Liver (tissue), 8 donors: ENCODE measurements at regions not wholly inside any gene's neighbourhood (a gene's known extent, or its start where the extent isn't known, plus 50 kb on each side); places are given as distances from the start of the nearest gene placed in this dataset.

Source experiments
- DNase-seq: peaks from one replicate; pipeline ENCODE4 v3.0.0-alpha.2; 2017; ENCODE audit warnings: low spot score
- H3K27ac ChIP-seq, 2 donors: one replicate each; pipeline ENCODE4 v1.7.0; 2013; ENCODE audit warnings: inconsistent platforms in 2 of 2, low read length in 2 of 2, control low read depth in 1 of 2, low read depth in 1 of 2, mild to moderate bottlenecking in 1 of 2
- H3K27me3 ChIP-seq, 4 donors: one replicate each; pipeline versions ENCODE4 v1.6.1 to v1.7.0; 2013; ENCODE audit warnings: low read length in 3 of 4, inconsistent platforms in 1 of 4, mild to moderate bottlenecking in 1 of 4, moderate library complexity in 1 of 4; ENCODE audit not compliant: control insufficient read depth in 4 of 4, insufficient read depth in 4 of 4
- H3K36me3 ChIP-seq, 4 donors: one replicate each; pipeline versions ENCODE4 v1.6.1 to v1.7.0; 2013; ENCODE audit warnings: low read length in 3 of 4, mild to moderate bottlenecking in 3 of 4, low read depth in 1 of 4, moderate library complexity in 1 of 4; ENCODE audit not compliant: control insufficient read depth in 4 of 4, insufficient read depth in 3 of 4
- H3K4me1 ChIP-seq, 4 donors: one replicate each; pipeline versions ENCODE4 v1.6.1 to v1.7.0; 2013; ENCODE audit warnings: low read length in 3 of 4, mild to moderate bottlenecking in 3 of 4, moderate library complexity in 1 of 4; ENCODE audit not compliant: control insufficient read depth in 4 of 4, insufficient read depth in 4 of 4
- H3K4me3 ChIP-seq, 3 donors: one replicate each; pipeline versions ENCODE4 v1.6.1 to v1.7.0; 2013; ENCODE audit warnings: low read length in 3 of 3, control low read depth in 1 of 3, low read depth in 1 of 3, mild to moderate bottlenecking in 1 of 3
- H3K9ac ChIP-seq, 2 donors: one replicate each; pipeline ENCODE4 v1.7.0; 2013; ENCODE audit warnings: low read length in 2 of 2, mild to moderate bottlenecking in 2 of 2, moderate library complexity in 2 of 2, control low read depth in 1 of 2, low read depth in 1 of 2
- H3K9me3 ChIP-seq, 4 donors: one replicate each; pipeline versions ENCODE4 v1.6.1 to v1.7.0; 2013; ENCODE audit warnings: low read length in 3 of 4; ENCODE audit not compliant: control insufficient read depth in 4 of 4
- ATF3 ChIP-seq: IDR thresholded peaks from 2 replicates; pipeline ENCODE4 v1.6.1; 2016; ENCODE audit warnings: antibody characterized with exemption
- CTCF ChIP-seq: fragments of 150-350 bp; IDR thresholded peaks from 2 replicates; pipeline ENCODE4 v1.5.1; 2017; ENCODE audit warnings: improper control_type of control experiment, low read depth, low read length; ENCODE audit not compliant: missing input control
- EGR1 ChIP-seq, 2 donors: IDR thresholded peaks; 2 replicates each; pipeline ENCODE4 v1.6.1; 2016 to 2018; ENCODE audit warnings: antibody characterized with exemption in 2 of 2, low read depth in 2 of 2
- FOXA1 ChIP-seq: IDR thresholded peaks from 2 replicates; pipeline ENCODE4 v1.6.1; 2016; ENCODE audit warnings: antibody characterized with exemption
- FOXA2 ChIP-seq: IDR thresholded peaks from 2 replicates; pipeline ENCODE4 v1.6.1; 2016; ENCODE audit warnings: antibody characterized with exemption
- GABPA ChIP-seq, 2 donors: IDR thresholded peaks in 1 of 2; conservative IDR thresholded peaks in 1 of 2; 2 replicates each; pipeline ENCODE4 v1.6.1; 2016; ENCODE audit warnings: antibody characterized with exemption in 2 of 2, mild to moderate bottlenecking in 1 of 2, moderate library complexity in 1 of 2
- HNF4A ChIP-seq, 2 donors: conservative IDR thresholded peaks; 2 replicates each; pipeline ENCODE4 v1.6.1; 2016; ENCODE audit warnings: antibody characterized with exemption in 2 of 2, mild to moderate bottlenecking in 2 of 2
- HNF4G ChIP-seq: IDR thresholded peaks from 2 replicates; pipeline ENCODE4 v1.6.1; 2016; ENCODE audit warnings: antibody characterized with exemption
- JUND ChIP-seq, 2 donors: IDR thresholded peaks; 2 replicates each; pipeline ENCODE4 v1.6.1; 2016; ENCODE audit warnings: antibody characterized with exemption in 2 of 2
- MAX ChIP-seq: IDR thresholded peaks from 2 replicates; pipeline ENCODE4 v1.6.1; 2016; ENCODE audit warnings: antibody characterized with exemption
- NR2F2 ChIP-seq: IDR thresholded peaks from 2 replicates; pipeline ENCODE4 v1.6.1; 2016; ENCODE audit warnings: antibody characterized with exemption
- RAD21 ChIP-seq, 2 donors: IDR thresholded peaks; 2 replicates each; pipeline ENCODE4 v1.6.1; 2016; ENCODE audit warnings: antibody characterized with exemption in 2 of 2, mild to moderate bottlenecking in 2 of 2
- REST ChIP-seq: IDR thresholded peaks from 2 replicates; pipeline ENCODE4 v1.6.1; 2016; ENCODE audit warnings: antibody characterized with exemption, mild to moderate bottlenecking
- RXRA ChIP-seq, 2 donors: IDR thresholded peaks; 2 replicates each; pipeline ENCODE4 v1.6.1; 2017 to 2018; ENCODE audit warnings: antibody characterized with exemption in 2 of 2, mild to moderate bottlenecking in 1 of 2
- SP1 ChIP-seq: IDR thresholded peaks from 2 replicates; pipeline ENCODE4 v1.6.1; 2018; ENCODE audit warnings: antibody characterized with exemption, mild to moderate bottlenecking
- TAF1 ChIP-seq: conservative IDR thresholded peaks from 2 replicates; pipeline ENCODE4 v1.6.1; 2016; ENCODE audit warnings: antibody characterized with exemption, mild to moderate bottlenecking
- YY1 ChIP-seq: IDR thresholded peaks from 2 replicates; pipeline ENCODE4 v1.6.1; 2016; ENCODE audit warnings: antibody characterized with exemption, mild to moderate bottlenecking
- ZBTB33 ChIP-seq: IDR thresholded peaks from 2 replicates; pipeline ENCODE4 v1.6.1; 2016; ENCODE audit warnings: antibody characterized with exemption
- WGBS: extraction: QIAGEN DNeasy Blood & Tissue Kit; methylation state at CpG from one replicate; pipeline ENCODE4 v1.1.7; 2013; 5-methylcytosine and 5-hydroxymethylcytosine counted together
- donor health status: healthy.
- donor health status: healthy.
- donor health status: healthy.
- donor health status: healthy.
- donor health status: healthy.

- peaks cover 0 to 2% (median 0%) of the 10 kb centered on the region in 4 donors for H3K27me3 ChIP-seq
- H3K27ac ChIP-seq, result no peak overlapping the region
- H3K4me1 ChIP-seq, result no peaks in the 10 kb centered on the region
- no peak for TF ChIP-seq CTCF
- TF ChIP-seq ATF3, result no peak
- TF ChIP-seq NR2F2, result no peak
- no peak for TF ChIP-seq HNF4A (conservative IDR thresholded peaks at IDR 0.05)
- no peak for TF ChIP-seq TAF1
- TF ChIP-seq FOXA2, result no peak
- no peak for TF ChIP-seq JUND (IDR thresholded peaks at IDR 0.05)
- no peak for TF ChIP-seq EGR1 (IDR thresholded peaks at IDR 0.05; ENCODE audit: low read depth in 2 of 2)
- no peak for TF ChIP-seq YY1
- no peak for TF ChIP-seq RAD21 (IDR thresholded peaks at IDR 0.05)
- no peak for TF ChIP-seq REST
- TF ChIP-seq MAX, result no peak
- TF ChIP-seq SP1, result no peak
- TF ChIP-seq ZBTB33, result no peak
- no peak for TF ChIP-seq FOXA1
- TF ChIP-seq GABPA (IDR thresholded peaks at IDR 0.05 in 1 of 2, conservative IDR thresholded peaks at IDR 0.05 in 1 of 2), result no peak
- TF ChIP-seq RXRA (IDR thresholded peaks at IDR 0.05), result no peak
- no peak for DNase-seq
- H3K9ac ChIP-seq, result no peak overlapping the region
- H3K9me3 ChIP-seq, result no peaks in the 10 kb centered on the region
- no peaks in the 10 kb centered on the region for H3K36me3 ChIP-seq
- WGBS, result 68% methylated on average over 2 of the region's 2 CpGs
- no peak overlapping the region for H3K4me3 ChIP-seq
Observed at GRCh38 chr2:122329278-122329677, 573.8 kb downstream of the TSN start.

GRCh38 chr2:122333932-122334331, 578.5 kb downstream of the TSN start:
- Histone ChIP-seq H3K4me1 (no peaks in the 10 kb centered on the region), H3K27me3 (no peaks in the 10 kb centered on the region), H3K27ac (no peak overlapping the region), H3K9me3 (no peaks in the 10 kb centered on the region), H3K9ac (no peak overlapping the region), H3K36me3 (no peaks in the 10 kb centered on the region), H3K4me3 (no peak overlapping the region)
- no peak for TF ChIP-seq HNF4G
- TF ChIP-seq NR2F2, result no peak
- no peak for TF ChIP-seq GABPA (IDR thresholded peaks at IDR 0.05 in 1 of 2, conservative IDR thresholded peaks at IDR 0.05 in 1 of 2)
- no peak for TF ChIP-seq SP1
- TF ChIP-seq FOXA1, result no peak
- no peak for TF ChIP-seq RAD21 (IDR thresholded peaks at IDR 0.05)
- TF ChIP-seq JUND (IDR thresholded peaks at IDR 0.05), result no peak
- no peak for TF ChIP-seq CTCF
- no peak for TF ChIP-seq ATF3
- no peak for TF ChIP-seq MAX
- TF ChIP-seq YY1, result no peak
- DNase-seq, result no peak
- 75% methylated on average over 2 of the region's 2 CpGs for WGBS
